Testis (tissue), 2 donors: ENCODE measurements at regions not wholly inside any gene's neighbourhood (a gene's known extent, or its start where the extent isn't known, plus 50 kb on each side); places are given as distances from the start of the nearest gene placed in this dataset.

ENCODE experiments used
- DNase-seq: peaks from one replicate; pipeline ENCODE4 v3.0.0-alpha.2; 2019
- H3K27ac ChIP-seq, 2 donors: fragments of 200-600 bp; sonication (generic); one replicate each; pipeline ENCODE4 v1.5.1; 2019
- H3K27me3 ChIP-seq: fragments of 200-600 bp; sonication (generic); one replicate; pipeline ENCODE4 v1.5.1; 2019
- H3K36me3 ChIP-seq: fragments of 200-600 bp; sonication (generic); one replicate; pipeline ENCODE4 v1.5.1; 2017; ENCODE audit warnings: low read depth; ENCODE audit errors: missing control alignments
- H3K4me1 ChIP-seq: fragments of 200-600 bp; sonication (generic); one replicate; pipeline ENCODE4 v1.5.1; 2019
- H3K4me3 ChIP-seq, 2 donors: fragments of 200-600 bp; sonication (generic); one replicate each; pipeline ENCODE4 v1.5.1; 2017 to 2019
- H3K9me3 ChIP-seq: fragments of 200-600 bp; sonication (generic); one replicate; pipeline ENCODE4 v1.5.1; 2017
- POLR2A ChIP-seq: fragments of 450-650 bp; IDR thresholded peaks from one replicate; pipeline ENCODE4 v1.6.1; 2017; ENCODE audit warnings: antibody characterized with exemption, mild to moderate bottlenecking, moderate library complexity
- WGBS, 2 donors: methylation state at CpG; one replicate each; pipeline ENCODE4 v1.1.5; 2018; 5-methylcytosine and 5-hydroxymethylcytosine counted together
- intact Hi-C: fragments of 100-400 bp; cut with DNase I; formaldehyde crosslinking; loops from one replicate; pipeline ENCODE4 v1.15.1; 2023; ENCODE audit warnings: low total_unique reads
- TF ChIP-seq, protein P1 (sequence below), 3 experiments: fragments of 450-650 bp in 2 of 3; fragments of 200-600 bp in 1 of 3; sonication (generic) in 1 of 3; IDR thresholded peaks; one replicate each; pipeline ENCODE4 v1.5.1; 2016 to 2019; ENCODE audit warnings: antibody characterized with exemption in 3 of 3, mild to moderate bottlenecking in 2 of 3, moderate library complexity in 1 of 3

DNA sequence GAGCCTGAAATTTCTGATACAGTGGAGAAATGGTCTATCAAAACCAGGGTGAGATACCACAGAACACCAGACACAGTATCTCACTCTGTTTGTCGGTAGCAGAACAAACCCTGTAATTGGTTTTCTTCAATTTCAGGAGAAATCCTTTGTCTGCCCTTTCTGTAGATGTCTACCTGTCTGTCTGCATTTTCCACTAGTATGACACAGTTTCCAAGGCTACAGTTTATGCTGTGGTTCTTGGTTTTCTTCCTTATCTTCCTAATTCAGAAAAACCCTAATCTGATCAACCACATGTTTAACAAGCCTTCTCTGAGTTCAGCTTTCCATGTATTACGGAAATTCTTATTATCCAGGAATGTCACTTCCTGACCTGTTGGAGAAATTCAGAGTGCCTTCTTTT, 70.8 kb downstream of the SCN11A start:
- H3K4me3 ChIP-seq = no peak overlapping the region
- 63 to 81% methylated on average over 2 of the region's 2 CpGs for WGBS, 2 donors
- no peak overlapping the region for H3K27ac ChIP-seq
- no peaks in the 10 kb centered on the region for H3K9me3 ChIP-seq
- no peaks in the 10 kb centered on the region for H3K36me3 ChIP-seq
- DNase-seq = no peak
- H3K4me1 ChIP-seq = no peaks in the 10 kb centered on the region
- H3K27me3 ChIP-seq = no peaks in the 10 kb centered on the region
- TF ChIP-seq POLR2A = no peak
- TF ChIP-seq, protein P1, sequence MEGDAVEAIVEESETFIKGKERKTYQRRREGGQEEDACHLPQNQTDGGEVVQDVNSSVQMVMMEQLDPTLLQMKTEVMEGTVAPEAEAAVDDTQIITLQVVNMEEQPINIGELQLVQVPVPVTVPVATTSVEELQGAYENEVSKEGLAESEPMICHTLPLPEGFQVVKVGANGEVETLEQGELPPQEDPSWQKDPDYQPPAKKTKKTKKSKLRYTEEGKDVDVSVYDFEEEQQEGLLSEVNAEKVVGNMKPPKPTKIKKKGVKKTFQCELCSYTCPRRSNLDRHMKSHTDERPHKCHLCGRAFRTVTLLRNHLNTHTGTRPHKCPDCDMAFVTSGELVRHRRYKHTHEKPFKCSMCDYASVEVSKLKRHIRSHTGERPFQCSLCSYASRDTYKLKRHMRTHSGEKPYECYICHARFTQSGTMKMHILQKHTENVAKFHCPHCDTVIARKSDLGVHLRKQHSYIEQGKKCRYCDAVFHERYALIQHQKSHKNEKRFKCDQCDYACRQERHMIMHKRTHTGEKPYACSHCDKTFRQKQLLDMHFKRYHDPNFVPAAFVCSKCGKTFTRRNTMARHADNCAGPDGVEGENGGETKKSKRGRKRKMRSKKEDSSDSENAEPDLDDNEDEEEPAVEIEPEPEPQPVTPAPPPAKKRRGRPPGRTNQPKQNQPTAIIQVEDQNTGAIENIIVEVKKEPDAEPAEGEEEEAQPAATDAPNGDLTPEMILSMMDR (IDR thresholded peaks at IDR 0.05) = no peak
- intact Hi-C loops = no loop called here

DNA sequence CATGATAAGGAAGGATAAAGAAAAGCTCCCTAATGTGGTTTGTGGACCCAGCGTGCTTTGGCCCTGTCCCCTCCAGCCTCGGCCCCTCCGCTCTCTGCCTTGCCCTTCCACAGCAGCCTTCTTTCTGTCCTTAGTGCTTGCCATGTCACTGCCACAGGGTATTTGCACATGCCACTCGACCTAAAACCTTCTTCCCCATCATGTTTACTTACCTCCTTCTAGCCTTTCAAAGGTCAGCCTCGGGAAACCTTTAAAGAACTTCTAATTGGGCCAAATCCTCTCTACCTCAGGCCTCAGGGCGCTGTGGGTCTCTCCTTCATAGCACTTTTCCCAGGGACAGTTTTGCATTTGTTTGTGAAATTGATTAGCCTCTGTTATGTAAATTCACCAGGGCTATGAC, 73.0 kb downstream of the SCN11A start:
- WGBS, 2 donors = 81 to 86% methylated on average over 6 of the region's 6 CpGs

DNA sequence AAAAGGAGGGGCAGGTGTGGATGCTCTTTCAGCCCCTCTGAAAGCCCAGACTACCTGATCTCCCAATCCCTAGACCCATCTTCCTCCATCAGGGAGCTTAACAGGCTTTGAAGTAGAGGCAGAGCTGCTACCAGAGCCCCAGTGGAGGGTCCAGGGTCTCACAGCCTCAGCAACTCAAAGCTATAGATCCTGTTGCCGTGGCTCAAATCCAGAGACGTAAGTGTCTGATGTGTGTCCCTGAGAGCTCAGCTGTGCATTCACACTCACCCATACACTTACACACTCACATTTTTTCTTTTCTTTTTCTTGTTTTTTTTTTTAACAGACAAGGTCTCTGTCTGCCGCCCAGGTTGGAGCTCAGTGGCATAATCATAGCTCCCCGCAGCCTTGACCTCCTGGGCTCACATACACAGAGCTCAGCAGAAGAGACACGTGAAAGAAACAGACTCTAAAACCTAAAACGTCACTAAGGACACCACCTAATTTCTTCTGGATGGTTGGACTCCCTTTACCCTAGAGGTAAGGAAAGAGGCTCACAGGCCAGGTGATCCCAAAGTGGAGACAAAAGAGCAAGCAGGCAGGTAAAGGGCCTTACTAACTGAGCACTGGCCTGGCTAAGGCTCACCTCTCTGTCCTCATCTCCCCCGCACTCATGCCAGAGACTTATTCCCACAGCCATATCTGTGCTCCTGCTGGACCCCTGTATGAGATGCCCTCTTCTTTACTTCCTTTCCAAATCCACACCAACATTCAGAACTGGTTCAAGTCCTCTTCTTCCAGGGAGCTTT, 80.7 kb downstream of the SCN11A start:
- no peaks in the 10 kb centered on the region for H3K27me3 ChIP-seq
- no peaks in the 10 kb centered on the region for H3K36me3 ChIP-seq
- no peak for TF ChIP-seq POLR2A
- TF ChIP-seq, protein P1 (IDR thresholded peaks at IDR 0.05) = no peak
- no peak for DNase-seq
- no peaks in the 10 kb centered on the region for H3K9me3 ChIP-seq
- peaks cover 3% of the 10 kb centered on the region for H3K4me1 ChIP-seq
- no peak overlapping the region for H3K27ac ChIP-seq
- no peak overlapping the region for H3K4me3 ChIP-seq
- intact Hi-C loops = no loop called here
- WGBS, 2 donors = 81 to 82% methylated on average over 7 of the region's 7 CpGs

More for the DNA sequence above, 73.0 kb downstream of the SCN11A start:
- intact Hi-C loops = no loop called here
- Histone ChIP-seq H3K4me3 (no peak overlapping the region), H3K27ac (no peak overlapping the region), H3K9me3 (no peaks in the 10 kb centered on the region), H3K36me3 (no peaks in the 10 kb centered on the region), H3K27me3 (no peaks in the 10 kb centered on the region), H3K4me1 (no peaks in the 10 kb centered on the region)
- TF ChIP-seq, protein P1 (IDR thresholded peaks at IDR 0.05) = no peak
- TF ChIP-seq POLR2A = no peak
- no peak for DNase-seq

DNA sequence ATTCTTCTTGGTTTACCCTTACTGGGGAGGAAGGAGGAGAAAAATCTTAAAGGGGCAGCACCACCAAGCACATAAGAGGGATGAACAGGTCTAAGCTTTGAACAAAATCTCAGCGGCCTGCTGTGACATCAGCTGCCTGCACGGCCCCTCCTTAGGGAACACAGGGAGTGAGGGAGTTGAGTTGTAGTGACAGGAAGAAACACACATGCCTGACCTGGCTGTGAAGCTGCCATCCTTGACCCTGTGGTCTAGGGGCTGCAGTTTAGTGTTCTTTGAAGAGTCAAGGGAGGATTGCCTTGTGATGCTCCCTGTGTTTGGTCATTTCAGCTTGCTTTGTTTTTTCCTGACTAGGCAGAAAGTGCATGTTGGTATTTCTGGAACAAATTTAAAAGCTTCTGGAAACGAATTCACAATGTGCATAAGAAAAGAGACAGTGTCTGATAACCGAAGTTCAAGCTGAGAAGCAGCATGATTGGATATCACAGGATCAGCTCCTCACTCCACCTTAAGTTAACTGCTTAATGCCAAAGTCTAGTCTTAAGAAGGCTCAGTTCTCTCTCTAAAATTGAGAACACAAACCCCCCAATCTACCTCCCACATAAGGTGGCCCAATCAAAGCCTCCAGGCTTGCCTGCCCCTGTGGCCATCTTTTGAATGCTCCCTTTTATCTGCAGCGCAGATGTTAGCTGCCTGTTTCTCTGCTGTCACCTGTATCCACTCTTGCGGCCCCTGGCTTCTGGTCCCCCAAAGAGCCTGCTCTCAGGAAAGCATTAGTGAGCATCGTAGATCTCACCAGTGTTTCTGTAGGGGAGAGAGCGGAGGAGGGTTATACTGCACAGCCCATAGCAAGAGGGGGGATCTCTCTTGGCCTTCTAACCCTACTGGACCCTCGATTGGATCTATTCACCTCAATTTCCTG, 82.2 kb downstream of the SCN11A start:
- no peak for TF ChIP-seq POLR2A
- TF ChIP-seq, protein P1 (IDR thresholded peaks at IDR 0.05) = no peak
- no peak overlapping the region for H3K27ac ChIP-seq
- no peak overlapping the region for H3K4me3 ChIP-seq
- H3K4me1 ChIP-seq = peaks cover 3% of the 10 kb centered on the region
- H3K36me3 ChIP-seq = no peaks in the 10 kb centered on the region
- H3K9me3 ChIP-seq = no peaks in the 10 kb centered on the region
- 56 to 58% methylated on average over 9 of the region's 9 CpGs for WGBS, 2 donors
- intact Hi-C loops = no loop called here
- no peaks in the 10 kb centered on the region for H3K27me3 ChIP-seq
- DNase-seq = no peak
